GM23338 (cell line): ENCODE measurements at regions not wholly inside any gene's neighbourhood (a gene's known extent, or its start where the extent isn't known, plus 50 kb on each side); places are given as distances from the start of the nearest gene placed in this dataset.

Experiments
- ATAC-seq: fragments of 200-7000 bp; cut with Tn5 transposase; 3 replicates; pipeline ENCODE4 v1.9.1; 2020
- DNase-seq: peaks from one replicate; pipeline ENCODE4 v3.0.0-alpha.2; 2015; ENCODE audit warnings: low spot score
- H2AFZ ChIP-seq: fragments of 200-600 bp; sonication (generic); 2 replicates; pipeline ENCODE4 v1.8.0; 2016; ENCODE audit warnings: antibody characterized with exemption, mild to moderate bottlenecking, moderate library complexity
- H3F3A ChIP-seq: fragments of 200-600 bp; sonication (generic); replicated peaks from 2 replicates; pipeline ENCODE4 v1.8.0; 2017; ENCODE audit warnings: antibody characterized with exemption, mixed run types, low read depth
- H3K27ac ChIP-seq: fragments of 200-600 bp; sonication (generic); 2 replicates; pipeline ENCODE4 v1.6.1; 2016; ENCODE audit warnings: low read depth
- H3K27me3 ChIP-seq: fragments of 200-600 bp; sonication (generic); 2 replicates; pipeline ENCODE4 v1.8.0; 2016; ENCODE audit warnings: mild to moderate bottlenecking, mixed run types, moderate library complexity; ENCODE audit not compliant: insufficient read depth
- H3K36me3 ChIP-seq: fragments of 200-600 bp; sonication (generic); 2 replicates; pipeline ENCODE4 v1.8.0; 2016; ENCODE audit warnings: mild to moderate bottlenecking; ENCODE audit not compliant: insufficient read depth
- H3K4me1 ChIP-seq: fragments of 200-600 bp; sonication (generic); 2 replicates; pipeline ENCODE4 v1.8.0; 2016; ENCODE audit warnings: mild to moderate bottlenecking, moderate library complexity; ENCODE audit not compliant: insufficient read depth
- H3K4me2 ChIP-seq: fragments of 200-600 bp; sonication (generic); 2 replicates; pipeline ENCODE4 v1.7.1; 2017; ENCODE audit warnings: mixed run types
- H3K4me3 ChIP-seq: fragments of 200-600 bp; sonication (generic); 2 replicates; pipeline ENCODE4 v1.6.1; 2016; ENCODE audit warnings: mixed run types
- H3K79me2 ChIP-seq: fragments of 200-600 bp; sonication (generic); replicated peaks from 2 replicates; pipeline ENCODE4 v1.8.0; 2017; ENCODE audit warnings: mild to moderate bottlenecking; ENCODE audit not compliant: insufficient read depth
- H3K9me2 ChIP-seq: fragments of 200-600 bp; sonication (generic); 2 replicates; pipeline ENCODE4 v1.8.0; 2017; ENCODE audit not compliant: insufficient read depth
- H4K20me1 ChIP-seq: fragments of 200-600 bp; sonication (generic); replicated peaks from 2 replicates; pipeline ENCODE4 v1.8.0; 2017; ENCODE audit warnings: mild to moderate bottlenecking; ENCODE audit not compliant: insufficient read depth
- H3K27ac Mint-ChIP-seq: 2 replicates; pipeline ENCODE4 v1.8.0; 2020; ENCODE audit warnings: inconsistent platforms, mild to moderate bottlenecking, moderate library complexity, mixed read lengths
- H3K27me3 Mint-ChIP-seq: 3 replicates; pipeline ENCODE4 v1.8.0; 2022; ENCODE audit warnings: low read depth, mild to moderate bottlenecking, moderate library complexity, mixed read lengths, inconsistent platforms; ENCODE audit not compliant: insufficient read depth, poor library complexity
- H3K36me3 Mint-ChIP-seq: 3 replicates; pipeline ENCODE4 v1.8.0; 2021; ENCODE audit warnings: low read depth, mild to moderate bottlenecking, inconsistent platforms, moderate library complexity, mixed read lengths
- H3K4me1 Mint-ChIP-seq: 3 replicates; pipeline ENCODE4 v1.8.0; 2020; ENCODE audit warnings: mild to moderate bottlenecking, inconsistent platforms, mixed read lengths
- H3K4me3 Mint-ChIP-seq: 3 replicates; pipeline ENCODE4 v1.8.0; 2021; ENCODE audit warnings: moderate library complexity, mild to moderate bottlenecking, inconsistent platforms, mixed read lengths
- H3K9me3 Mint-ChIP-seq: 3 replicates; pipeline ENCODE4 v1.8.0; 2020; ENCODE audit warnings: moderate library complexity, mild to moderate bottlenecking, inconsistent platforms, mixed read lengths
- EZH2phosphoT487 ChIP-seq: fragments of 200-600 bp; sonication (generic); IDR thresholded peaks from one replicate; pipeline ENCODE4 v1.8.1; 2018; ENCODE audit warnings: antibody characterized with exemption; ENCODE audit not compliant: unreplicated experiment
- JUNB ChIP-seq: IDR thresholded peaks from one replicate; pipeline ENCODE4 v1.6.1; 2016; ENCODE audit warnings: antibody characterized with exemption; ENCODE audit not compliant: unreplicated experiment
- NANOG ChIP-seq: IDR thresholded peaks from 2 replicates; pipeline ENCODE4 v1.6.1; 2016; ENCODE audit warnings: antibody characterized with exemption, borderline replicate concordance
- ZNF114 ChIP-seq: fragments of 250-450 bp; sonication (Bioruptor Pico); IDR thresholded peaks from 2 replicates; pipeline ENCODE4 v1.5.0; 2020; ENCODE audit warnings: mild to moderate bottlenecking, moderate library complexity
- TF ChIP-seq, protein P1 (sequence below): fragments of 250-450 bp; sonication (Bioruptor Pico); IDR thresholded peaks from 2 replicates; pipeline ENCODE4 v1.5.0; 2020; ENCODE audit warnings: mild to moderate bottlenecking, moderate library complexity
- TF ChIP-seq, protein P2 (sequence below): IDR thresholded peaks from one replicate; pipeline ENCODE4 v1.6.1; 2018; ENCODE audit warnings: antibody characterized with exemption; ENCODE audit not compliant: unreplicated experiment
- TF ChIP-seq, protein P3 (sequence below), 2 experiments: fragments of 200-600 bp in 1 of 2; sonication (generic) in 1 of 2; conservative IDR thresholded peaks; 2 replicates each; pipeline versions ENCODE4 v1.5.1 to v1.6.1; 2016 to 2017; ENCODE audit warnings: antibody characterized with exemption in 2 of 2, low read depth in 2 of 2, mild to moderate bottlenecking in 2 of 2, moderate library complexity in 1 of 2

DNA sequence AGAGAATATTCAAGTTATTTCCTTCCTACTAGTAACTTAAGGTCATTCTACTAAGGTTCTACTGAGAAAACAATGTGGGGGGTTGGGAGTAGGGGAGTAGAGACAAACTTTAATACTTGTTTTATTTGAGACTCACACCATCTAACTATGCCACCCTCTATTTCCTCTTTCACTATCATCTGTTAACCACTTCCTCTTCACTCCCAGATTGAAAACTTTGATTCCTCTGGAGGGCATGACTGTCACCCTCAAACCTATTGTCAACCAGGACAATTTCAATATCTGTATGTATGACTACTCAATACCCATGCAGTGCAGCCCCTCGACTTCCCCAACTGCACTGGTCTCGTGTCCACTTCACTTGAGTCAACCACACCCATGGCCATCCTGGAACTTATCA, 165.6 kb upstream of the POGK start (continued):
- TF ChIP-seq, protein P1, sequence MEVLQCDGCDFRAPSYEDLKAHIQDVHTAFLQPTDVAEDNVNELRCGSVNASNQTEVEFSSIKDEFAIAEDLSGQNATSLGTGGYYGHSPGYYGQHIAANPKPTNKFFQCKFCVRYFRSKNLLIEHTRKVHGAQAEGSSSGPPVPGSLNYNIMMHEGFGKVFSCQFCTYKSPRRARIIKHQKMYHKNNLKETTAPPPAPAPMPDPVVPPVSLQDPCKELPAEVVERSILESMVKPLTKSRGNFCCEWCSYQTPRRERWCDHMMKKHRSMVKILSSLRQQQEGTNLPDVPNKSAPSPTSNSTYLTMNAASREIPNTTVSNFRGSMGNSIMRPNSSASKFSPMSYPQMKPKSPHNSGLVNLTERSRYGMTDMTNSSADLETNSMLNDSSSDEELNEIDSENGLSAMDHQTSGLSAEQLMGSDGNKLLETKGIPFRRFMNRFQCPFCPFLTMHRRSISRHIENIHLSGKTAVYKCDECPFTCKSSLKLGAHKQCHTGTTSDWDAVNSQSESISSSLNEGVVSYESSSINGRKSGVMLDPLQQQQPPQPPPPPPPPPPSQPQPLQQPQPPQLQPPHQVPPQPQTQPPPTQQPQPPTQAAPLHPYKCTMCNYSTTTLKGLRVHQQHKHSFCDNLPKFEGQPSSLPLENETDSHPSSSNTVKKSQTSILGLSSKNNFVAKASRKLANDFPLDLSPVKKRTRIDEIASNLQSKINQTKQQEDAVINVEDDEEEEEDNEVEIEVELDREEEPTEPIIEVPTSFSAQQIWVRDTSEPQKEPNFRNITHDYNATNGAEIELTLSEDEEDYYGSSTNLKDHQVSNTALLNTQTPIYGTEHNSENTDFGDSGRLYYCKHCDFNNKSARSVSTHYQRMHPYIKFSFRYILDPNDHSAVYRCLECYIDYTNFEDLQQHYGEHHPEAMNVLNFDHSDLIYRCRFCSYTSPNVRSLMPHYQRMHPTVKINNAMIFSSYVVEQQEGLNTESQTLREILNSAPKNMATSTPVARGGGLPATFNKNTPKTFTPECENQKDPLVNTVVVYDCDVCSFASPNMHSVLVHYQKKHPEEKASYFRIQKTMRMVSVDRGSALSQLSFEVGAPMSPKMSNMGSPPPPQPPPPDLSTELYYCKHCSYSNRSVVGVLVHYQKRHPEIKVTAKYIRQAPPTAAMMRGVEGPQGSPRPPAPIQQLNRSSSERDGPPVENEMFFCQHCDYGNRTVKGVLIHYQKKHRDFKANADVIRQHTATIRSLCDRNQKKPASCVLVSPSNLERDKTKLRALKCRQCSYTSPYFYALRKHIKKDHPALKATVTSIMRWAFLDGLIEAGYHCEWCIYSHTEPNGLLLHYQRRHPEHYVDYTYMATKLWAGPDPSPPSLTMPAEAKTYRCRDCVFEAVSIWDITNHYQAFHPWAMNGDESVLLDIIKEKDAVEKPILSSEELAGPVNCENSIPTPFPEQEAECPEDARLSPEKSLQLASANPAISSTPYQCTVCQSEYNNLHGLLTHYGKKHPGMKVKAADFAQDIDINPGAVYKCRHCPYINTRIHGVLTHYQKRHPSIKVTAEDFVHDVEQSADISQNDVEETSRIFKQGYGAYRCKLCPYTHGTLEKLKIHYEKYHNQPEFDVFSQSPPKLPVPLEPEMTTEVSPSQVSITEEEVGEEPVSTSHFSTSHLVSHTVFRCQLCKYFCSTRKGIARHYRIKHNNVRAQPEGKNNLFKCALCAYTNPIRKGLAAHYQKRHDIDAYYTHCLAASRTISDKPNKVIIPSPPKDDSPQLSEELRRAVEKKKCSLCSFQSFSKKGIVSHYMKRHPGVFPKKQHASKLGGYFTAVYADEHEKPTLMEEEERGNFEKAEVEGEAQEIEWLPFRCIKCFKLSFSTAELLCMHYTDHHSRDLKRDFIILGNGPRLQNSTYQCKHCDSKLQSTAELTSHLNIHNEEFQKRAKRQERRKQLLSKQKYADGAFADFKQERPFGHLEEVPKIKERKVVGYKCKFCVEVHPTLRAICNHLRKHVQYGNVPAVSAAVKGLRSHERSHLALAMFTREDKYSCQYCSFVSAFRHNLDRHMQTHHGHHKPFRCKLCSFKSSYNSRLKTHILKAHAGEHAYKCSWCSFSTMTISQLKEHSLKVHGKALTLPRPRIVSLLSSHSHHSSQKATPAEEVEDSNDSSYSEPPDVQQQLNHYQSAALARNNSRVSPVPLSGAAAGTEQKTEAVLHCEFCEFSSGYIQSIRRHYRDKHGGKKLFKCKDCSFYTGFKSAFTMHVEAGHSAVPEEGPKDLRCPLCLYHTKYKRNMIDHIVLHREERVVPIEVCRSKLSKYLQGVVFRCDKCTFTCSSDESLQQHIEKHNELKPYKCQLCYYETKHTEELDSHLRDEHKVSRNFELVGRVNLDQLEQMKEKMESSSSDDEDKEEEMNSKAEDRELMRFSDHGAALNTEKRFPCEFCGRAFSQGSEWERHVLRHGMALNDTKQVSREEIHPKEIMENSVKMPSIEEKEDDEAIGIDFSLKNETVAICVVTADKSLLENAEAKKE (CRISPR knock-in tag), result no peak
- TF ChIP-seq EZH2phosphoT487 (no peak), JUNB (no peak), NANOG (no peak)

DNA sequence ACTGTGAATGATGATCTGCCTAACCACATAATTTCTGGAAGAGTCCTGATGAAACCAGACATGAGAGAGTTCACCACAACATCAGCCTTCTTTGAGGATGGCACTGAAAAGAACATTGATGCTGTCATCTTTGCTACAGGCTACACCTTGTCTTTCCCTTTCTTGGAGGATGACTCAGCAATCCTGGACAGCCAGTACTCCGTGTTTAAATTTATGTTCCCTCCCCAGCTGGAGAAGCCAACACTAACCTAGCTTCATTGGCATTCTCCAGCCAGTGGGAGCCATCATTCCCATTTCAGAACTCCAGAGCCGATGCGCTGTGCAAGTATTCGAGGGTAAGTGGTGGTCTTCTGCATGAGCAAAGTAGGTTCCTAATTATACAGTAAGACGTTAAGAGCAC, 164.1 kb upstream of the POGK start:
- Histone ChIP-seq H4K20me1 (no peaks in the 10 kb centered on the region), H3K9me2 (no peaks in the 10 kb centered on the region), H3K79me2 (no peaks in the 10 kb centered on the region), H3F3A (no peaks in the 10 kb centered on the region), H3K27me3 (no peaks in the 10 kb centered on the region), H3K4me2 (no peak overlapping the region), H2AFZ (peak overlapping the region; percentile 57; the same call in 1 of the 2 replicates), H3K4me3 (no peak overlapping the region), H3K4me1 (no peaks in the 10 kb centered on the region), H3K27ac (no peak overlapping the region), H3K36me3 (no peaks in the 10 kb centered on the region)
- ATAC-seq, result no peak
- Mint-ChIP-seq H3K27ac (peak overlapping the region; percentile 41; the same call in 1 of the 2 replicates), H3K36me3 (no peaks in the 10 kb centered on the region), H3K4me1 (no peaks in the 10 kb centered on the region), H3K9me3 (no peaks in the 10 kb centered on the region), H3K27me3 (peaks cover 2% of the 10 kb centered on the region), H3K4me3 (no peak overlapping the region)
- DNase-seq, result no peak
- no peak for TF ChIP-seq JUNB
- no peak for TF ChIP-seq EZH2phosphoT487
- no peak for TF ChIP-seq ZNF114
- no peak for TF ChIP-seq NANOG
- TF ChIP-seq, protein P2, sequence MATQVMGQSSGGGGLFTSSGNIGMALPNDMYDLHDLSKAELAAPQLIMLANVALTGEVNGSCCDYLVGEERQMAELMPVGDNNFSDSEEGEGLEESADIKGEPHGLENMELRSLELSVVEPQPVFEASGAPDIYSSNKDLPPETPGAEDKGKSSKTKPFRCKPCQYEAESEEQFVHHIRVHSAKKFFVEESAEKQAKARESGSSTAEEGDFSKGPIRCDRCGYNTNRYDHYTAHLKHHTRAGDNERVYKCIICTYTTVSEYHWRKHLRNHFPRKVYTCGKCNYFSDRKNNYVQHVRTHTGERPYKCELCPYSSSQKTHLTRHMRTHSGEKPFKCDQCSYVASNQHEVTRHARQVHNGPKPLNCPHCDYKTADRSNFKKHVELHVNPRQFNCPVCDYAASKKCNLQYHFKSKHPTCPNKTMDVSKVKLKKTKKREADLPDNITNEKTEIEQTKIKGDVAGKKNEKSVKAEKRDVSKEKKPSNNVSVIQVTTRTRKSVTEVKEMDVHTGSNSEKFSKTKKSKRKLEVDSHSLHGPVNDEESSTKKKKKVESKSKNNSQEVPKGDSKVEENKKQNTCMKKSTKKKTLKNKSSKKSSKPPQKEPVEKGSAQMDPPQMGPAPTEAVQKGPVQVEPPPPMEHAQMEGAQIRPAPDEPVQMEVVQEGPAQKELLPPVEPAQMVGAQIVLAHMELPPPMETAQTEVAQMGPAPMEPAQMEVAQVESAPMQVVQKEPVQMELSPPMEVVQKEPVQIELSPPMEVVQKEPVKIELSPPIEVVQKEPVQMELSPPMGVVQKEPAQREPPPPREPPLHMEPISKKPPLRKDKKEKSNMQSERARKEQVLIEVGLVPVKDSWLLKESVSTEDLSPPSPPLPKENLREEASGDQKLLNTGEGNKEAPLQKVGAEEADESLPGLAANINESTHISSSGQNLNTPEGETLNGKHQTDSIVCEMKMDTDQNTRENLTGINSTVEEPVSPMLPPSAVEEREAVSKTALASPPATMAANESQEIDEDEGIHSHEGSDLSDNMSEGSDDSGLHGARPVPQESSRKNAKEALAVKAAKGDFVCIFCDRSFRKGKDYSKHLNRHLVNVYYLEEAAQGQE, result no peak
- TF ChIP-seq, protein P3, sequence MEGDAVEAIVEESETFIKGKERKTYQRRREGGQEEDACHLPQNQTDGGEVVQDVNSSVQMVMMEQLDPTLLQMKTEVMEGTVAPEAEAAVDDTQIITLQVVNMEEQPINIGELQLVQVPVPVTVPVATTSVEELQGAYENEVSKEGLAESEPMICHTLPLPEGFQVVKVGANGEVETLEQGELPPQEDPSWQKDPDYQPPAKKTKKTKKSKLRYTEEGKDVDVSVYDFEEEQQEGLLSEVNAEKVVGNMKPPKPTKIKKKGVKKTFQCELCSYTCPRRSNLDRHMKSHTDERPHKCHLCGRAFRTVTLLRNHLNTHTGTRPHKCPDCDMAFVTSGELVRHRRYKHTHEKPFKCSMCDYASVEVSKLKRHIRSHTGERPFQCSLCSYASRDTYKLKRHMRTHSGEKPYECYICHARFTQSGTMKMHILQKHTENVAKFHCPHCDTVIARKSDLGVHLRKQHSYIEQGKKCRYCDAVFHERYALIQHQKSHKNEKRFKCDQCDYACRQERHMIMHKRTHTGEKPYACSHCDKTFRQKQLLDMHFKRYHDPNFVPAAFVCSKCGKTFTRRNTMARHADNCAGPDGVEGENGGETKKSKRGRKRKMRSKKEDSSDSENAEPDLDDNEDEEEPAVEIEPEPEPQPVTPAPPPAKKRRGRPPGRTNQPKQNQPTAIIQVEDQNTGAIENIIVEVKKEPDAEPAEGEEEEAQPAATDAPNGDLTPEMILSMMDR (conservative IDR thresholded peaks at IDR 0.05; ENCODE audit: low read depth in 2 of 2), result no peak
